Testis (tissue), 2 donors: ENCODE measurements at regions not wholly inside any gene's neighbourhood (a gene's known extent, or its start where the extent isn't known, plus 50 kb on each side); places are given as distances from the start of the nearest gene placed in this dataset.

Source experiments
- POLR2A ChIP-seq: fragments of 450-650 bp; IDR thresholded peaks from one replicate; pipeline ENCODE4 v1.6.1; 2017; ENCODE audit warnings: antibody characterized with exemption, mild to moderate bottlenecking, moderate library complexity
- TF ChIP-seq, protein P1 (sequence below), 3 experiments: fragments of 450-650 bp in 2 of 3; fragments of 200-600 bp in 1 of 3; sonication (generic) in 1 of 3; IDR thresholded peaks; one replicate each; pipeline ENCODE4 v1.5.1; 2016 to 2019; ENCODE audit warnings: antibody characterized with exemption in 3 of 3, mild to moderate bottlenecking in 2 of 3, moderate library complexity in 1 of 3

- TF ChIP-seq, protein P1, sequence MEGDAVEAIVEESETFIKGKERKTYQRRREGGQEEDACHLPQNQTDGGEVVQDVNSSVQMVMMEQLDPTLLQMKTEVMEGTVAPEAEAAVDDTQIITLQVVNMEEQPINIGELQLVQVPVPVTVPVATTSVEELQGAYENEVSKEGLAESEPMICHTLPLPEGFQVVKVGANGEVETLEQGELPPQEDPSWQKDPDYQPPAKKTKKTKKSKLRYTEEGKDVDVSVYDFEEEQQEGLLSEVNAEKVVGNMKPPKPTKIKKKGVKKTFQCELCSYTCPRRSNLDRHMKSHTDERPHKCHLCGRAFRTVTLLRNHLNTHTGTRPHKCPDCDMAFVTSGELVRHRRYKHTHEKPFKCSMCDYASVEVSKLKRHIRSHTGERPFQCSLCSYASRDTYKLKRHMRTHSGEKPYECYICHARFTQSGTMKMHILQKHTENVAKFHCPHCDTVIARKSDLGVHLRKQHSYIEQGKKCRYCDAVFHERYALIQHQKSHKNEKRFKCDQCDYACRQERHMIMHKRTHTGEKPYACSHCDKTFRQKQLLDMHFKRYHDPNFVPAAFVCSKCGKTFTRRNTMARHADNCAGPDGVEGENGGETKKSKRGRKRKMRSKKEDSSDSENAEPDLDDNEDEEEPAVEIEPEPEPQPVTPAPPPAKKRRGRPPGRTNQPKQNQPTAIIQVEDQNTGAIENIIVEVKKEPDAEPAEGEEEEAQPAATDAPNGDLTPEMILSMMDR (IDR thresholded peaks at IDR 0.05), result no peak
- TF ChIP-seq POLR2A, result no peak
Observed at GRCh38 chr10:129341087-129341486, 126.0 kb upstream of the MGMT start.
